IMR-90 (cell line): ENCODE measurements at regions not wholly inside any gene's neighbourhood (a gene's known extent, or its start where the extent isn't known, plus 50 kb on each side); places are given as distances from the start of the nearest gene placed in this dataset.

Experiments
- ATAC-seq: fragments of 200-7000 bp; cut with Tn5 transposase; 2 replicates; pipeline ENCODE4 v1.9.1; 2020; ENCODE audit warnings: low read depth, mild to moderate bottlenecking, moderate library complexity
- BruUV-seq: library from RNA; stranded (reverse); fragments of 400-500 nt; replicated peaks from 2 replicates; lab custom pipeline; 2021; lab: Mats Ljungman, UMichigan
- CTCF ChIA-PET: fragments of 300-600 bp; formaldehyde crosslinking; extraction: SDS; loops from one replicate; lab custom pipeline; 2021; ENCODE audit warnings: antibody characterized with exemption; lab: Yijun Ruan, JAX
- POLR2A ChIA-PET: fragments of 300-600 bp; sonication (Branson Sonifier 250); formaldehyde crosslinking; loops from one replicate; lab custom pipeline; 2022; ENCODE audit warnings: antibody characterized with exemption; ENCODE audit not compliant: unreplicated experiment; lab: Charles Lee
- DNase-seq: peaks from one replicate; pipeline ENCODE4 v3.0.0; 2013
- H2AFZ ChIP-seq: replicated peaks from 2 replicates; pipeline ENCODE3; 2013; ENCODE audit warnings: low read length, mild to moderate bottlenecking; ENCODE audit not compliant: poor library complexity
- H2AK5ac ChIP-seq: 2 replicates; pipeline ENCODE4 v1.6.1; 2013; ENCODE audit warnings: low read depth, low read length, inconsistent platforms
- H2AK9ac ChIP-seq: replicated peaks from 2 replicates; pipeline ENCODE3; 2013; ENCODE audit warnings: mild to moderate bottlenecking, low read depth, low read length, moderate library complexity; ENCODE audit not compliant: poor library complexity
- H2BK120ac ChIP-seq: 2 replicates; pipeline ENCODE4 v1.6.1; 2013; ENCODE audit warnings: low read depth, low read length, inconsistent platforms
- H2BK15ac ChIP-seq: 3 replicates; pipeline ENCODE4 v1.6.1; 2013; ENCODE audit warnings: low read depth, low read length, inconsistent platforms
- H2BK20ac ChIP-seq: 2 replicates; pipeline ENCODE4 v1.6.1; 2013; ENCODE audit warnings: low read depth, mild to moderate bottlenecking, inconsistent platforms, low read length, moderate library complexity
- H2BK5ac ChIP-seq: 2 replicates; pipeline ENCODE4 v1.6.1; 2013; ENCODE audit warnings: mild to moderate bottlenecking, low read depth, low read length, inconsistent platforms; ENCODE audit not compliant: poor library complexity, severe bottlenecking
- H3K14ac ChIP-seq: replicated peaks from 2 replicates; pipeline ENCODE4 v1.6.1; 2013; ENCODE audit warnings: low read depth, low read length, inconsistent platforms
- H3K18ac ChIP-seq: 2 replicates; pipeline ENCODE4 v1.6.1; 2013; ENCODE audit warnings: low read depth, low read length, control low read depth
- H3K23ac ChIP-seq: 2 replicates; pipeline ENCODE4 v1.6.1; 2013; ENCODE audit warnings: low read depth, low read length, inconsistent platforms
- H3K27ac ChIP-seq: 2 replicates; pipeline ENCODE4 v1.5.1; 2013; ENCODE audit warnings: mild to moderate bottlenecking, control low read depth, low read length; ENCODE audit not compliant: insufficient read depth
- H3K27me3 ChIP-seq: 2 replicates; pipeline ENCODE4 v1.6.1; 2013; ENCODE audit warnings: low read length; ENCODE audit not compliant: control insufficient read depth, insufficient read depth
- H3K36me3 ChIP-seq: 2 replicates; pipeline ENCODE4 v1.6.1; 2013; ENCODE audit warnings: low read length, mixed read lengths; ENCODE audit not compliant: control insufficient read depth, insufficient read depth
- H3K4ac ChIP-seq: 2 replicates; pipeline ENCODE4 v1.6.1; 2013; ENCODE audit warnings: low read depth, low read length, inconsistent platforms
- H3K4me1 ChIP-seq: 2 replicates; pipeline ENCODE4 v1.6.1; 2013; ENCODE audit warnings: low read length, mixed read lengths; ENCODE audit not compliant: control insufficient read depth, insufficient read depth
- H3K4me2 ChIP-seq: 2 replicates; pipeline ENCODE4 v1.6.1; 2013; ENCODE audit warnings: low read depth, mild to moderate bottlenecking, control low read depth, low read length, moderate library complexity
- H3K4me3 ChIP-seq: 2 replicates; pipeline ENCODE4 v1.5.1; 2013; ENCODE audit warnings: low read depth, mild to moderate bottlenecking, control low read depth, low read length, moderate library complexity; ENCODE audit not compliant: insufficient read depth
- H3K56ac ChIP-seq: 2 replicates; pipeline ENCODE4 v1.6.1; 2013; ENCODE audit warnings: low read length, inconsistent platforms; ENCODE audit not compliant: insufficient read depth; ENCODE audit errors: extremely low read depth
- H3K79me1 ChIP-seq, 2 experiments: 2 replicates each; pipeline ENCODE4 v1.6.1; 2013; ENCODE audit warnings: low read length in 2 of 2, inconsistent platforms in 1 of 2, low read depth in 1 of 2
- H3K9ac ChIP-seq: 2 replicates; pipeline ENCODE4 v1.6.1; 2013; ENCODE audit warnings: low read depth, low read length, control low read depth
- H3K9me1 ChIP-seq: 2 replicates; pipeline ENCODE4 v1.6.1; 2013; ENCODE audit warnings: low read length, inconsistent platforms; ENCODE audit not compliant: insufficient read depth
- H3K9me3 ChIP-seq: 2 replicates; pipeline ENCODE4 v1.6.1; 2013; ENCODE audit warnings: low read length; ENCODE audit not compliant: control insufficient read depth, insufficient read depth
- H4K20me1 ChIP-seq: 2 replicates; pipeline ENCODE4 v1.6.1; 2013; ENCODE audit warnings: low read length, inconsistent platforms; ENCODE audit not compliant: insufficient read depth
- H4K5ac ChIP-seq: 2 replicates; pipeline ENCODE4 v1.6.1; 2013; ENCODE audit warnings: mild to moderate bottlenecking, low read depth, low read length, control low read depth
- H4K8ac ChIP-seq, 2 experiments: 2 replicates each; pipeline ENCODE4 v1.6.1; 2013; ENCODE audit warnings: low read depth in 2 of 2, low read length in 2 of 2, control low read depth in 1 of 2, inconsistent platforms in 1 of 2
- H4K91ac ChIP-seq: 2 replicates; pipeline ENCODE4 v1.6.1; 2013; ENCODE audit warnings: low read depth, low read length, inconsistent platforms; ENCODE audit not compliant: insufficient read depth
- CEBPB ChIP-seq: IDR thresholded peaks from 2 replicates; pipeline ENCODE4 v1.6.1; 2012; ENCODE audit warnings: low read depth, low read length, improper control_type of control experiment
- FOS ChIP-seq: fragments of 150-350 bp; IDR thresholded peaks from 2 replicates; pipeline ENCODE4 v1.6.1; 2016; ENCODE audit warnings: low read depth, low read length
- NFE2L2 ChIP-seq: fragments of 150-350 bp; IDR thresholded peaks from 2 replicates; pipeline ENCODE4 v1.6.1; 2016; ENCODE audit warnings: low read depth, mild to moderate bottlenecking, low read length
- RAD21 ChIP-seq: IDR thresholded peaks from 2 replicates; pipeline ENCODE4 v1.6.1; 2012; ENCODE audit warnings: low read length, improper control_type of control experiment
- WGBS, 2 experiments: methylation state at CpG; one replicate each; pipeline versions ENCODE4 v1.1.5 to v1.1.7; 2013; ENCODE audit warnings: missing lambda C conversion rate in 2 of 2; ENCODE audit not compliant: insufficient read length in 1 of 2; ENCODE audit errors: extremely low coverage in 2 of 2; 5-methylcytosine and 5-hydroxymethylcytosine counted together
- dilution Hi-C: fragments of 300-500 bp; cut with HindIII; formaldehyde crosslinking; loops from one replicate; pipeline ENCODE4 v1.14.3; 2018; ENCODE audit warnings: low sequenced_read_pairs; ENCODE audit not compliant: unreplicated experiment
- in situ Hi-C: fragments of 300-500 bp; cut with MboI; formaldehyde crosslinking; loops from 3 replicates; pipeline ENCODE4 v1.14.3; 2019; ENCODE audit warnings: low sequenced_read_pairs, inconsistent platforms, mixed read lengths
- intact Hi-C: fragments of 100-400 bp; cut with micrococcal nuclease; formaldehyde crosslinking; loops from 2 replicates; pipeline ENCODE4 v1.10.0; 2022

GRCh38 chr10:60450291-60450690, 60.6 kb upstream of the ANK3 start:
- Histone ChIP-seq H2AK5ac (no peak overlapping the region), H2BK5ac (no peak overlapping the region), H4K20me1 (no peaks in the 10 kb centered on the region), H4K8ac (no peak overlapping the region), H3K36me3 (no peaks in the 10 kb centered on the region), H2AFZ (no peak overlapping the region), H2AK9ac (no peak overlapping the region), H4K5ac (no peak overlapping the region), H3K23ac (no peak overlapping the region), H3K4me3 (no peak overlapping the region), H3K9me1 (no peaks in the 10 kb centered on the region), H3K79me1 (no peaks in the 10 kb centered on the region), H3K9ac (no peak overlapping the region), H4K91ac (no peak overlapping the region), H3K27ac (no peak overlapping the region), H3K56ac (no peak overlapping the region), H2BK20ac (no peak overlapping the region), H3K4me1 (peaks cover 3% of the 10 kb centered on the region; the same call in 1 of the 2 replicates), H2BK120ac (no peak overlapping the region), H3K9me3 (no peaks in the 10 kb centered on the region), H3K18ac (no peak overlapping the region), H3K4ac (no peak overlapping the region), H2BK15ac (no peak overlapping the region), H3K14ac (no peak overlapping the region), H3K27me3 (no peaks in the 10 kb centered on the region), H3K4me2 (no peak overlapping the region)
- ChIA-PET POLR2A (no interaction called here), CTCF (no interaction called here)
- no peak for TF ChIP-seq CEBPB
- TF ChIP-seq FOS = no peak
- TF ChIP-seq RAD21 = no peak
- TF ChIP-seq NFE2L2 = no peak
- no peak for DNase-seq
- WGBS, 2 experiments = 90% methylated on average over 2 of the region's 4 CpGs; no CpG with 5 or more reads in 1 of the 2 experiments
- BruUV-seq = no TSS peak
- ATAC-seq = no peak
- dilution Hi-C loops = no loop called here
- in situ Hi-C loops = loop anchor here (25.0 kb wide), 1 partner anchor 312 kb away; no protein-coding TSS in a partner anchor
- intact Hi-C loops = no loop called here
